ENCODE measurements at regions not wholly inside any gene's neighbourhood (a gene's known extent, or its start where the extent isn't known, plus 50 kb on each side); places are given as distances from the start of the nearest gene placed in this dataset.
"Not testable (repeated sequence)": the region's sequence is repeated elsewhere in the genome, so short reads cannot be mapped to it uniquely, and the experiment has no call there.

- DNase-seq (ENCODE audit: low read depth, low spot score): peak; percentile 73
These were observed 69.4 kb upstream of the EVL start for GRCh38 chr14:99995700-99996356.

GRCh38 chr14:99996951-99997571 is 68.2 kb upstream of the EVL start:
- DNase-seq (ENCODE audit: low read depth, low spot score): no peak

GRCh38 chr14:100000398-100000797 is 64.8 kb upstream of the EVL start:
- not testable (repeated sequence) for DNase-seq (ENCODE audit: low read depth, low spot score)

- DNase-seq (ENCODE audit: low read depth, low spot score): no peak
These were observed 60.8 kb upstream of the EVL start for GRCh38 chr14:100004392-100004791.

GRCh38 chr14:100007254-100007653 is 58.0 kb upstream of the EVL start:
- no peak for DNase-seq (ENCODE audit: low read depth, low spot score)

- DNase-seq (ENCODE audit: low read depth, low spot score): not testable (repeated sequence)
These were observed 55.4 kb upstream of the EVL start for GRCh38 chr14:100009802-100010201.

- DNase-seq (ENCODE audit: low read depth, low spot score): no peak
These were observed 54.5 kb upstream of the EVL start for GRCh38 chr14:100010679-100011078.

GRCh38 chr14:100011628-100012325 is 53.4 kb upstream of the EVL start:
- DNase-seq (ENCODE audit: low read depth, low spot score): no peak

GRCh38 chr14:100012478-100013327 is 52.5 kb upstream of the EVL start:
- DNase-seq (ENCODE audit: low read depth, low spot score): no peak

GRCh38 chr14:100015251-100015655 is 50.0 kb upstream of the EVL start:
- DNase-seq (ENCODE audit: low read depth, low spot score): no peak

Measured in ELF-1 (cell line).